H1 (cell line): ENCODE measurements at regions not wholly inside any gene's neighbourhood (a gene's known extent, or its start where the extent isn't known, plus 50 kb on each side); places are given as distances from the start of the nearest gene placed in this dataset.
A peak's percentile ranks its signal among the peaks of the same experiment; 100 is the strongest.

Experiments used
- CTCF ChIA-PET: fragments of 300-600 bp; sonication (Branson Sonifier 250); formaldehyde crosslinking; loops from one replicate; lab custom pipeline; 2021; ENCODE audit not compliant: partially characterized antibody; lab: Charles Lee
- POLR2A ChIA-PET: fragments of 300-600 bp; sonication (Branson Sonifier 250); formaldehyde crosslinking; loops from one replicate; lab custom pipeline; 2021; ENCODE audit warnings: inconsistent platforms; ENCODE audit not compliant: partially characterized antibody; lab: Charles Lee
- DNase-seq, 2 experiments: peaks; one replicate each; pipeline versions ENCODE4 v3.0.0 to v3.0.0-alpha.2; 2010 to 2022; ENCODE audit warnings: low spot score in 2 of 2, low read depth in 1 of 2, mixed read lengths in 1 of 2
- FAIRE-seq: peaks from 2 replicates; lab custom pipeline; 2011; peaks lifted over from hg19 to GRCh38; lab: Jason Lieb, UNC
- H2AFZ ChIP-seq: 2 replicates; pipeline ENCODE4 v1.8.1; 2012; ENCODE audit warnings: low read length, inconsistent platforms
- H2AK5ac ChIP-seq: 2 replicates; pipeline ENCODE4 v1.6.1; 2013; ENCODE audit warnings: low read depth, low read length
- H2BK120ac ChIP-seq: replicated peaks from 2 replicates; pipeline ENCODE3; 2013; ENCODE audit warnings: low read depth, low read length, inconsistent platforms
- H2BK12ac ChIP-seq: 2 replicates; pipeline ENCODE4 v1.6.1; 2013; ENCODE audit warnings: low read depth, low read length
- H2BK15ac ChIP-seq: 2 replicates; pipeline ENCODE4 v1.6.1; 2013; ENCODE audit warnings: low read length
- H2BK20ac ChIP-seq: 2 replicates; pipeline ENCODE4 v1.6.1; 2013; ENCODE audit warnings: low read length
- H2BK5ac ChIP-seq: 2 replicates; pipeline ENCODE4 v1.6.1; 2013; ENCODE audit warnings: low read depth, low read length
- H3K14ac ChIP-seq: 2 replicates; pipeline ENCODE4 v1.6.1; 2013; ENCODE audit warnings: inconsistent platforms; ENCODE audit not compliant: insufficient read length
- H3K18ac ChIP-seq: 2 replicates; pipeline ENCODE4 v1.6.1; 2013; ENCODE audit warnings: low read length; ENCODE audit errors: extremely low read depth
- H3K23ac ChIP-seq: 2 replicates; pipeline ENCODE4 v1.6.1; 2013; ENCODE audit warnings: inconsistent platforms; ENCODE audit not compliant: insufficient read length
- H3K23me2 ChIP-seq: 2 replicates; pipeline ENCODE4 v1.6.1; 2013; ENCODE audit warnings: low read depth, low read length
- H3K27ac ChIP-seq: 2 replicates; pipeline ENCODE4 v1.6.1; 2011; ENCODE audit warnings: low read depth, low read length, inconsistent platforms
- H3K27me3 ChIP-seq, 4 experiments: replicated peaks in 1 of 4; 1 replicate in 1 of 4; 2 replicates in 3 of 4; pipeline versions ENCODE4 v1.6.1 to v1.8.1; 2011 to 2013; ENCODE audit warnings: low read length in 3 of 4, mild to moderate bottlenecking in 3 of 4, inconsistent platforms in 2 of 4, mixed read lengths in 2 of 4, moderate library complexity in 1 of 4; ENCODE audit not compliant: control insufficient read depth in 3 of 4, insufficient read depth in 3 of 4; ENCODE audit errors: extremely low read depth in 1 of 4
- H3K36me3 ChIP-seq, 4 experiments: 2 replicates each; pipeline versions ENCODE4 v1.6.1 to v1.8.1; 2011 to 2013; ENCODE audit warnings: mild to moderate bottlenecking in 4 of 4, low read length in 3 of 4, moderate library complexity in 2 of 4, control low read depth in 1 of 4, inconsistent platforms in 1 of 4; ENCODE audit not compliant: insufficient read depth in 4 of 4, control insufficient read depth in 2 of 4
- H3K4ac ChIP-seq: replicated peaks from 2 replicates; pipeline ENCODE3; 2013; ENCODE audit warnings: low read length, low read depth, mixed read lengths, inconsistent platforms; ENCODE audit not compliant: insufficient read length
- H3K4me1 ChIP-seq, 4 experiments: replicated peaks in 1 of 4; 1 replicate in 1 of 4; 2 replicates in 3 of 4; pipeline versions ENCODE4 v1.6.1 to v1.8.1; 2011 to 2013; ENCODE audit warnings: low read length in 3 of 4, inconsistent platforms in 2 of 4, mixed read lengths in 1 of 4; ENCODE audit not compliant: insufficient read depth in 4 of 4, control insufficient read depth in 3 of 4
- H3K4me2 ChIP-seq, 2 experiments: 2 replicates each; pipeline versions ENCODE4 v1.6.1 to v1.8.1; 2011 to 2013; ENCODE audit warnings: low read depth in 2 of 2, low read length in 2 of 2, control low read depth in 1 of 2, inconsistent platforms in 1 of 2, mild to moderate bottlenecking in 1 of 2; ENCODE audit not compliant: insufficient read depth in 1 of 2
- H3K4me3 ChIP-seq, 4 experiments: fragments of 200-600, 300-600 bp in 1 of 4; sonication (generic), shearing (Covaris generic), sonication (Bioruptor Twin) in 1 of 4; 2 replicates each; pipeline versions ENCODE4 v1.5.1 to v1.8.1; 2011 to 2016; ENCODE audit warnings: low read length in 4 of 4, low read depth in 3 of 4, control low read depth in 2 of 4, inconsistent platforms in 2 of 4, mild to moderate bottlenecking in 2 of 4, mixed read lengths in 1 of 4, moderate library complexity in 1 of 4; ENCODE audit not compliant: insufficient read depth in 2 of 4; ENCODE audit errors: extremely low read depth in 1 of 4
- H3K56ac ChIP-seq: replicated peaks from 2 replicates; pipeline ENCODE3; 2013; ENCODE audit warnings: low read depth, mild to moderate bottlenecking, mixed read lengths, low read length, inconsistent platforms; ENCODE audit not compliant: insufficient read length
- H3K79me1 ChIP-seq: 2 replicates; pipeline ENCODE4 v1.6.1; 2013; ENCODE audit warnings: low read depth, low read length, control low read depth
- H3K79me2 ChIP-seq, 2 experiments: 2 replicates each; pipeline versions ENCODE4 v1.6.1 to v1.8.1; 2012 to 2013; ENCODE audit warnings: low read length in 2 of 2, mild to moderate bottlenecking in 2 of 2, inconsistent platforms in 1 of 2; ENCODE audit not compliant: insufficient read depth in 2 of 2, control insufficient read depth in 1 of 2
- H3K9ac ChIP-seq, 4 experiments: replicated peaks in 1 of 4; 1 replicate in 1 of 4; 2 replicates in 3 of 4; pipeline versions ENCODE4 v1.6.1 to v1.8.1; 2011 to 2013; ENCODE audit warnings: low read depth in 3 of 4, low read length in 3 of 4, control low read depth in 2 of 4, mild to moderate bottlenecking in 2 of 4, moderate library complexity in 2 of 4, inconsistent platforms in 1 of 4; ENCODE audit errors: extremely low read depth in 1 of 4
- H3K9me3 ChIP-seq, 2 experiments: 2 replicates each; pipeline versions ENCODE4 v1.6.1 to v1.8.1; 2012 to 2013; ENCODE audit warnings: mild to moderate bottlenecking in 2 of 2, moderate library complexity in 2 of 2, control low read depth in 1 of 2, inconsistent platforms in 1 of 2, low read depth in 1 of 2, low read length in 1 of 2, mixed read lengths in 1 of 2; ENCODE audit not compliant: insufficient read depth in 2 of 2
- H4K20me1 ChIP-seq, 2 experiments: replicated peaks in 1 of 2; 2 replicates each; pipeline versions ENCODE3 to v1.8.1; 2011 to 2013; ENCODE audit warnings: inconsistent platforms in 2 of 2, low read length in 2 of 2, mild to moderate bottlenecking in 1 of 2; ENCODE audit not compliant: insufficient read depth in 2 of 2, control insufficient read depth in 1 of 2
- H4K5ac ChIP-seq: 2 replicates; pipeline ENCODE4 v1.6.1; 2013; ENCODE audit warnings: low read length, low read depth, mixed read lengths, inconsistent platforms; ENCODE audit not compliant: insufficient read length
- H4K8ac ChIP-seq: 2 replicates; pipeline ENCODE4 v1.8.0; 2013; ENCODE audit warnings: mild to moderate bottlenecking, moderate library complexity, low read length, inconsistent platforms; ENCODE audit not compliant: insufficient read depth; ENCODE audit errors: extremely low read depth
- H4K91ac ChIP-seq: replicated peaks from 2 replicates; pipeline ENCODE3; 2013; ENCODE audit warnings: low read length, mixed read lengths, inconsistent platforms; ENCODE audit not compliant: insufficient read length
- BCL11A ChIP-seq, 2 experiments: IDR thresholded peaks; one replicate each; pipeline ENCODE4 v1.6.1; 2011; ENCODE audit warnings: low read depth in 2 of 2, low read length in 2 of 2, mild to moderate bottlenecking in 2 of 2
- CREB1 ChIP-seq: IDR thresholded peaks from 2 replicates; pipeline ENCODE4 v1.6.1; 2012; ENCODE audit warnings: inconsistent platforms
- POU5F1 ChIP-seq: IDR thresholded peaks from 2 replicates; pipeline ENCODE4 v1.6.1; 2011; ENCODE audit warnings: low read depth, mild to moderate bottlenecking, low read length, moderate library complexity
- RFX5 ChIP-seq: IDR thresholded peaks from 2 replicates; pipeline ENCODE4 v1.6.1; 2011; ENCODE audit warnings: low read depth, low read length, improper control_type of control experiment, borderline replicate concordance
- SUZ12 ChIP-seq: fragments of 200-600 bp; sonication (generic); IDR thresholded peaks from 2 replicates; pipeline ENCODE4 v1.6.1; 2012; ENCODE audit warnings: mild to moderate bottlenecking, inconsistent platforms, low read length, moderate library complexity, mixed read lengths
- TCF12 ChIP-seq: IDR thresholded peaks from 2 replicates; pipeline ENCODE4 v1.6.1; 2011; ENCODE audit warnings: low read depth, mild to moderate bottlenecking, low read length
- TEAD4 ChIP-seq: IDR thresholded peaks from 2 replicates; pipeline ENCODE4 v1.6.1; 2012; ENCODE audit warnings: low read depth, low read length, inconsistent platforms, mixed read lengths
- WGBS, 2 experiments: shearing (Covaris generic) in 1 of 2; methylation state at CpG; one replicate each; pipeline versions ENCODE4 v1.1.6 to v1.1.7; 2013 to 2015; ENCODE audit warnings: low lambda C conversion rate in 2 of 2, mixed read lengths in 2 of 2, inconsistent platforms in 1 of 2, low coverage in 1 of 2, missing lambda C conversion rate in 1 of 2; ENCODE audit not compliant: insufficient replicate concordance in 2 of 2, insufficient coverage in 1 of 2, insufficient read length in 1 of 2; ENCODE audit errors: extremely low coverage in 1 of 2, missing lambda C conversion rate in 1 of 2; 5-methylcytosine and 5-hydroxymethylcytosine counted together
- TF ChIP-seq, protein P1 (sequence below): IDR thresholded peaks from 2 replicates; pipeline ENCODE4 v1.6.1; 2011; ENCODE audit warnings: low read depth, mild to moderate bottlenecking, low read length; ENCODE audit not compliant: insufficient read depth
- TF ChIP-seq, protein P2 (sequence below), 3 experiments: IDR thresholded peaks; 1 replicate in 2 of 3; 2 replicates in 1 of 3; pipeline versions ENCODE4 v1.5.1 to v1.6.1; 2011; ENCODE audit warnings: low read length in 3 of 3, mild to moderate bottlenecking in 3 of 3, inconsistent platforms in 2 of 3, low read depth in 1 of 3, moderate library complexity in 1 of 3; ENCODE audit not compliant: insufficient read depth in 1 of 3; ENCODE audit errors: control extremely low read depth in 1 of 3

DNA sequence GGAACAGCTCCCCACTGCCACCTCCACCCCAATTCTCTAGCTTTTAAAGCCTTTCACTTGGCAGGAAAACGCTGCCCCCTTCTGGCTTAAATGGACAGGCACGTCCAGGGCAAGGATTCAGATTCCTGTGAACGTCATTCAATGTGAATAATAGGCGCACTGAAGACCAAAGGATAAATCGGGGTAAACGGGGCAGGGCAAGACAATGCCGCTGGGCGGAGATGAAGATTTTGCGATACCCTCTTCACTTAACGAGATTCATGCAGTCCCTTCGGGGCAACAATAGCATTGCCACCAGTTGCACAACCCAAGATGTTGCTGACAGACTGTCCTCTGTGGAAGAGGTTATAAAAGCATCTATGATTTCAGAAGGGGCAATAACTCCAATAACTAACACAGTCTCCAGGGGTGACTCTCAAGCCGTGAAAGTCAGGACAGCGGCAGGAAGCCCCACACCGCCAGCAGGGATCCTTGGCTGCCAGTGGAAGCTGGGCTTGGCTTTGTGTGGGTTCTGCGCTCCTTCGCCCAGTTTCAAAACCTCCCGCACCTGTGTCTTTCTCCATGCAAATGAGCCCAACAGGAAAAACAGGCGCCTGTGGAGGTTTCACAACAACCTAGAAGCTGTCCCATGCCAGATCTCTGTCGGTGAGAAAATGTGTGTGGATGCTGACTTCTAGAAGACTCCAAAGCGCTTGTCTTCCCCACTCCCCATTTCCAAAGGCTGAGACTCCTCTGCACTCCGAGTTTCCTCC, 291.8 kb downstream of the BMP7 start:
- Histone ChIP-seq H2BK20ac (0 out of 2 replicates have a peak overlapping the region, but pooled peaks have one; percentile 5), H3K9ac (no peak overlapping the region), H4K20me1 (no peaks in the 10 kb centered on the region), H3K4me2 (peak overlapping the region; percentile 32 to 57), H3K4ac (no peak overlapping the region), H3K23me2 (peaks cover 3% of the 10 kb centered on the region; the same call in 1 of the 2 replicates), H3K18ac (no peak overlapping the region; the same call in 1 of the 2 replicates), H2BK120ac (no peak overlapping the region), H3K14ac (no peak overlapping the region), H4K91ac (no peak overlapping the region), H3K4me1 (peaks cover 21 to 30% (median 27%) of the 10 kb centered on the region in 4 experiments), H3K23ac (no peak overlapping the region), H3K4me3 (peak overlapping the region in 3 of 4 experiments; percentile 7 to 30 (median 10); a peak in 4 of 8 replicates), H3K79me2 (no peaks in the 10 kb centered on the region), H3K27me3 (peaks cover 0 to 8% (median 5%) of the 10 kb centered on the region in 4 experiments; a peak in 4 of 7 replicates), H3K79me1 (no peaks in the 10 kb centered on the region; the same call in 1 of the 2 replicates), H3K36me3 (no peaks in the 10 kb centered on the region), H2BK15ac (no peak overlapping the region), H3K9me3 (no peaks in the 10 kb centered on the region), H3K27ac (no peak overlapping the region), H2AK5ac (no peak overlapping the region), H2BK12ac (no peak overlapping the region), H4K8ac (no peak overlapping the region; the same call in 1 of the 2 replicates), H3K56ac (no peak overlapping the region), H4K5ac (no peak overlapping the region), H2AFZ (no peak overlapping the region), H2BK5ac (no peak overlapping the region)
- DNase-seq (peak; percentile 38 to 84), FAIRE-seq (peak; percentile 97)
- CTCF ChIA-PET, result interaction anchor here (0.6 to 3.7 kb wide), 56 partner anchors 9 to 426 kb away, joined by 3 to 27 read pairs (median 4); no protein-coding TSS in a partner anchor
- 20% methylated on average over 21 of the region's 21 CpGs; no CpG with 5 or more reads in 1 of the 2 experiments for WGBS, 2 experiments
- POLR2A ChIA-PET, result interaction anchor here (1.3 kb wide), 1 partner anchor 234 kb away, joined by 3 read pairs; no protein-coding TSS in a partner anchor
- TF ChIP-seq CREB1, result 0 out of 2 replicates have a peak, but pooled peaks have one; percentile 17
- TF ChIP-seq, protein P1, sequence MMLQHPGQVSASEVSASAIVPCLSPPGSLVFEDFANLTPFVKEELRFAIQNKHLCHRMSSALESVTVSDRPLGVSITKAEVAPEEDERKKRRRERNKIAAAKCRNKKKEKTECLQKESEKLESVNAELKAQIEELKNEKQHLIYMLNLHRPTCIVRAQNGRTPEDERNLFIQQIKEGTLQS, result no peak
- 0 out of 2 replicates have a peak, but pooled peaks have one; percentile 7 for TF ChIP-seq TCF12
- no peak for TF ChIP-seq TEAD4
- no peak for TF ChIP-seq RFX5
- TF ChIP-seq SUZ12, result no peak
- TF ChIP-seq POU5F1, result no peak
- no peak for TF ChIP-seq BCL11A (IDR thresholded peaks at IDR 0.05; ENCODE audit: low read depth in 2 of 2, low read length in 2 of 2)
- TF ChIP-seq, protein P2, sequence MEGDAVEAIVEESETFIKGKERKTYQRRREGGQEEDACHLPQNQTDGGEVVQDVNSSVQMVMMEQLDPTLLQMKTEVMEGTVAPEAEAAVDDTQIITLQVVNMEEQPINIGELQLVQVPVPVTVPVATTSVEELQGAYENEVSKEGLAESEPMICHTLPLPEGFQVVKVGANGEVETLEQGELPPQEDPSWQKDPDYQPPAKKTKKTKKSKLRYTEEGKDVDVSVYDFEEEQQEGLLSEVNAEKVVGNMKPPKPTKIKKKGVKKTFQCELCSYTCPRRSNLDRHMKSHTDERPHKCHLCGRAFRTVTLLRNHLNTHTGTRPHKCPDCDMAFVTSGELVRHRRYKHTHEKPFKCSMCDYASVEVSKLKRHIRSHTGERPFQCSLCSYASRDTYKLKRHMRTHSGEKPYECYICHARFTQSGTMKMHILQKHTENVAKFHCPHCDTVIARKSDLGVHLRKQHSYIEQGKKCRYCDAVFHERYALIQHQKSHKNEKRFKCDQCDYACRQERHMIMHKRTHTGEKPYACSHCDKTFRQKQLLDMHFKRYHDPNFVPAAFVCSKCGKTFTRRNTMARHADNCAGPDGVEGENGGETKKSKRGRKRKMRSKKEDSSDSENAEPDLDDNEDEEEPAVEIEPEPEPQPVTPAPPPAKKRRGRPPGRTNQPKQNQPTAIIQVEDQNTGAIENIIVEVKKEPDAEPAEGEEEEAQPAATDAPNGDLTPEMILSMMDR (IDR thresholded peaks at IDR 0.05; ENCODE audit: control extremely low read depth in 1 of 3, insufficient read depth in 1 of 3, low read depth in 1 of 3, low read length in 3 of 3), result peak; percentile 70 to 88 (median 88)
